ENCODE measurements at regions not wholly inside any gene's neighbourhood (a gene's known extent, or its start where the extent isn't known, plus 50 kb on each side); places are given as distances from the start of the nearest gene placed in this dataset.

- no peak for TF ChIP-seq CTCF (IDR thresholded peaks at IDR 0.05; ENCODE audit: low read depth, low read length, poor library complexity, severe bottlenecking)
- TF ChIP-seq EZH2phosphoT487 (IDR thresholded peaks at IDR 0.05; ENCODE audit: borderline replicate concordance, low read length) = no peak
Measured at GRCh38 chr4:124491361-124492145, 221.0 kb downstream of the ANKRD50 start.

Measured in DOHH2 (cell line).